ENCODE measurements at regions not wholly inside any gene's neighbourhood (a gene's known extent, or its start where the extent isn't known, plus 50 kb on each side); places are given as distances from the start of the nearest gene placed in this dataset.

DNA sequence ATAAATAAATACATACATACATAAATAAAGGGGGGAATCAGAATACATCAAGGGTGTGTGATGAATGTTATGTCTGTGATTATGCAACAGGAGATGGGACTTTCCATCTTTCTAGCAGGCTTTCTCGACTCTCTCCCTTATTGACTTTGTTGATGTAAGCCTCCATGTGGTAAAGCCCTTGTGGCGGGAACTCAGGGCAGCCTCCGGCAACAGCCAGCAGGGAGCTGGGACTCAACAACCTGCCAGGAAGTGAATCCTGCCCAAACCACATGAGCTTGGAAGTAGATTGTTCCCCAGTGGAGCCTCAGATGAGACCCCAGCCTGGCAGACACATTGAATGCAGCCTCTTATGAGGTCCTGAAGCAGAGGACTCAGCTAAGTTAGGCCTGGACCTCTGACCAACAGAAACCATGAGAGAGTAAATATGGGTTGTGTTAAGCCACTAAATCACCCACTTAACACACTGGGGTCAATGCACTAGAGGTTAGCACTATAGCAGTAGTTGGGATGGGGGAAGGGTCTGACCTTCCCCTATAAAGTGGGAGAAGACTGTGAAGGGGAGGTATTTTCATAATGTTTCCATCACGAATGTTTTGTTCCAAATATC lies 104.0 kb downstream of the JCAD start:
- Histone ChIP-seq H3K36me3 (ENCODE audit: control insufficient read depth in 2 of 3, insufficient read depth in 3 of 3, low read length in 3 of 3) (no peaks in the 10 kb centered on the region), H3K27ac (ENCODE audit: low read depth in 2 of 2, low read length in 2 of 2) (no peak overlapping the region), H3K9ac (ENCODE audit: low read length in 3 of 3) (no peak overlapping the region), H3K27me3 (ENCODE audit: control insufficient read depth, insufficient read depth, low read length) (no peaks in the 10 kb centered on the region), H3K4me3 (ENCODE audit: low read length in 3 of 3) (no peak overlapping the region), H3K4me1 (ENCODE audit: control insufficient read depth in 2 of 3, insufficient read depth in 2 of 3, low read depth in 1 of 3, low read length in 3 of 3) (peaks cover 0 to 16% (median 14%) of the 10 kb centered on the region in 3 donors), H3K9me3 (ENCODE audit: control insufficient read depth in 2 of 3, insufficient read depth in 1 of 3, low read length in 3 of 3) (no peaks in the 10 kb centered on the region)
- TF ChIP-seq, protein P1, sequence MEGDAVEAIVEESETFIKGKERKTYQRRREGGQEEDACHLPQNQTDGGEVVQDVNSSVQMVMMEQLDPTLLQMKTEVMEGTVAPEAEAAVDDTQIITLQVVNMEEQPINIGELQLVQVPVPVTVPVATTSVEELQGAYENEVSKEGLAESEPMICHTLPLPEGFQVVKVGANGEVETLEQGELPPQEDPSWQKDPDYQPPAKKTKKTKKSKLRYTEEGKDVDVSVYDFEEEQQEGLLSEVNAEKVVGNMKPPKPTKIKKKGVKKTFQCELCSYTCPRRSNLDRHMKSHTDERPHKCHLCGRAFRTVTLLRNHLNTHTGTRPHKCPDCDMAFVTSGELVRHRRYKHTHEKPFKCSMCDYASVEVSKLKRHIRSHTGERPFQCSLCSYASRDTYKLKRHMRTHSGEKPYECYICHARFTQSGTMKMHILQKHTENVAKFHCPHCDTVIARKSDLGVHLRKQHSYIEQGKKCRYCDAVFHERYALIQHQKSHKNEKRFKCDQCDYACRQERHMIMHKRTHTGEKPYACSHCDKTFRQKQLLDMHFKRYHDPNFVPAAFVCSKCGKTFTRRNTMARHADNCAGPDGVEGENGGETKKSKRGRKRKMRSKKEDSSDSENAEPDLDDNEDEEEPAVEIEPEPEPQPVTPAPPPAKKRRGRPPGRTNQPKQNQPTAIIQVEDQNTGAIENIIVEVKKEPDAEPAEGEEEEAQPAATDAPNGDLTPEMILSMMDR (IDR thresholded peaks at IDR 0.05; ENCODE audit: borderline replicate concordance, extremely low read depth, insufficient read depth): no peak
- FAIRE-seq (no peak), DNase-seq (peak in 1 of 5 donors; percentile 32)
- intact Hi-C loops (cut with DNase I): no loop called here

DNA sequence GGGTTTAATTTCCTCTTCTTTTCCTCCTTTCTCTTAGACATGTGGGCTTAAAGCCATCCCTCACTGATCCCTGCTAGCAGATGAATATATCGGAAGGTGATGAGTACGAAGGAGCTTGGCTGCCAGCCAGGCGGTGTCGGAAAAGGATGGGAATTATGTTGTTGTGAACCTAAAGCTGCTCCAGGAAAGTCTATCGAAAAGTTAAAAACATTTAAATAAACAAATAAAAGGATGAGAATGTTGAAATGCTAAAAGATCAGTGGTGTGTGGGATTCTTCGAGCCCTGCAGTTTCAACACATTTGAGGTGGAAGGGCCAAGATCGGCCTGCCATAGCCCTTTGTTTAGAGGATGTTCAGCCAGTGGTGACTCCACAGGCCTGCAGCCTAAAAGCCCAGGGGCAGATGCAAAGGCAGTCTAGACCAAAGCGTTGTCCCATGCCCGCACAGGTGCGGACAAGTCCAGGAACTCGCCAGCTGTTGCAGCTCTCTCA lies 107.9 kb downstream of the JCAD start:
- Histone ChIP-seq H3K9ac (ENCODE audit: low read length in 3 of 3) (no peak overlapping the region), H3K9me3 (ENCODE audit: control insufficient read depth in 2 of 3, insufficient read depth in 1 of 3, low read length in 3 of 3) (no peaks in the 10 kb centered on the region), H3K36me3 (ENCODE audit: control insufficient read depth in 2 of 3, insufficient read depth in 3 of 3, low read length in 3 of 3) (no peaks in the 10 kb centered on the region), H3K4me1 (ENCODE audit: control insufficient read depth in 2 of 3, insufficient read depth in 2 of 3, low read depth in 1 of 3, low read length in 3 of 3) (peaks cover 0 to 19% (median 18%) of the 10 kb centered on the region in 3 donors), H3K4me3 (ENCODE audit: low read length in 3 of 3) (no peak overlapping the region), H3K27me3 (ENCODE audit: control insufficient read depth, insufficient read depth, low read length) (no peaks in the 10 kb centered on the region), H3K27ac (ENCODE audit: low read depth in 2 of 2, low read length in 2 of 2) (peak overlapping the region in 1 of 2 donors; percentile 23)
- TF ChIP-seq, protein P1 (IDR thresholded peaks at IDR 0.05; ENCODE audit: borderline replicate concordance, extremely low read depth, insufficient read depth): no peak
- intact Hi-C loops (cut with DNase I): no loop called here
- FAIRE-seq: no peak
- no peak for DNase-seq

DNA sequence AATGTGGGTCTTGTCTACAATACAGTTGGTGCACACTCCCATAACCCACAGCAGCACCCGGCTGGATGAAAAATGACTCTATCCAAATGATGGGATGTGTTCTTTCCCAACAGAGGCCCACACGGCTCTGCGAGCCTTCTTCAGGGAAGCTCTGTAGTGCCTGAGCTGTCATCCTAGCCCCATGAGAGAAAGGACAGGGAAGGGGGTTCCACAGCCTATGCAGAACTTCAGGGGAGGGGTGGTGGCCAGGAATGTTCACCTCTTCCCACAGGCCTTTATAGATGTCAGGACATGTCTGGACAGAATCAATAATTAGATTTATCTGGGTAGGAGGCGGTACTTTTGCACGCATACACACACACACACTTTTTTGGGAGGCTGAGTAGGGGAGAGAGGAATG lies 109.0 kb downstream of the JCAD start:
- DNase-seq (no peak), FAIRE-seq (no peak)
- intact Hi-C loops (cut with DNase I): no loop called here
- TF ChIP-seq, protein P1 (IDR thresholded peaks at IDR 0.05; ENCODE audit: borderline replicate concordance, extremely low read depth, insufficient read depth): no peak
- no peaks in the 10 kb centered on the region for H3K27me3 ChIP-seq (ENCODE audit: control insufficient read depth, insufficient read depth, low read length)
- no peaks in the 10 kb centered on the region for H3K36me3 ChIP-seq (ENCODE audit: control insufficient read depth in 2 of 3, insufficient read depth in 3 of 3, low read length in 3 of 3)
- H3K27ac ChIP-seq (ENCODE audit: low read depth in 2 of 2, low read length in 2 of 2): peak overlapping the region in 1 of 2 donors; percentile 23
- peaks cover 0 to 22% (median 14%) of the 10 kb centered on the region in 3 donors for H3K4me1 ChIP-seq (ENCODE audit: control insufficient read depth in 2 of 3, insufficient read depth in 2 of 3, low read depth in 1 of 3, low read length in 3 of 3)
- no peak overlapping the region for H3K4me3 ChIP-seq (ENCODE audit: low read length in 3 of 3)
- no peak overlapping the region for H3K9ac ChIP-seq (ENCODE audit: low read length in 3 of 3)
- no peaks in the 10 kb centered on the region for H3K9me3 ChIP-seq (ENCODE audit: control insufficient read depth in 2 of 3, insufficient read depth in 1 of 3, low read length in 3 of 3)

All from kidney (tissue), 13 donors.